HEK293T (cell line): ENCODE measurements at regions not wholly inside any gene's neighbourhood (a gene's known extent, or its start where the extent isn't known, plus 50 kb on each side); places are given as distances from the start of the nearest gene placed in this dataset.

Experiments used
- BHLHE40 ChIP-seq: fragments of 450-650 bp; IDR thresholded peaks from 2 replicates; pipeline ENCODE4 v1.6.1; 2016; ENCODE audit warnings: mild to moderate bottlenecking, moderate library complexity, borderline replicate concordance
- FOXK2 ChIP-seq: fragments of 450-650 bp; IDR thresholded peaks from 2 replicates; pipeline ENCODE4 v1.6.1; 2016; ENCODE audit warnings: mild to moderate bottlenecking
- FOXM1 ChIP-seq: fragments of 450-650 bp; IDR thresholded peaks from 2 replicates; pipeline ENCODE4 v1.6.1; 2017; ENCODE audit warnings: mild to moderate bottlenecking, borderline replicate concordance
- NFRKB ChIP-seq: fragments of 450-650 bp; IDR thresholded peaks from 2 replicates; pipeline ENCODE4 v1.6.1; 2016; ENCODE audit warnings: mild to moderate bottlenecking, moderate library complexity
- SP1 ChIP-seq: fragments of 450-650 bp; IDR thresholded peaks from 2 replicates; pipeline ENCODE4 v1.6.1; 2017
- SUZ12 ChIP-seq: fragments of 450-650 bp; IDR thresholded peaks from 2 replicates; pipeline ENCODE4 v1.6.1; 2016; ENCODE audit warnings: mild to moderate bottlenecking
- ZNF384 ChIP-seq: fragments of 450-650 bp; IDR thresholded peaks from 2 replicates; pipeline ENCODE4 v1.6.1; 2016

DNA sequence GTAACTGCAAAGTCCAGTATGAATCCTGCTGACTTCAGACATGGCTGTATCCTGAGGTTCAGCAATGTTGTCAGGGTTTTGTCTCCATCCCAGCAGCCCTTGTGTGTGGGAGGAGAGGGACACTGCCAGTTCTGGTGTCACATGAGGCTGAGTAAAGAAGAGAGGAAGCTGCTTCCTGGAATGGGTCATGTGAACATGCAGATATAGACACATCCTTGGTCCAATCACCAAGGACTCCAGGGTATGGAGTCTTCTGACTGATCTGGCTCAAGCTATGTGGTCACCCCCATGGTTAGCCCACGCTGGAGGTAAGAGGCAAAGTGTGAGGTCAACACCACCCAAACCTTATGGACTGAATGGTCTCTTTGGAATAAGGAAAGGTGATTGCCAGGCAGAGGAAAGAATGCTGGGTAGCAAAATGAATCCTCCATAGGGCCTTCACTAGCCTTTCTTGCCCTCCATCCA lies 134.4 kb upstream of the SLC1A4 start:
- TF ChIP-seq SP1 = no peak
- TF ChIP-seq ZNF384 = no peak
- TF ChIP-seq FOXK2 = no peak
- no peak for TF ChIP-seq FOXM1
- no peak for TF ChIP-seq BHLHE40
- no peak for TF ChIP-seq NFRKB
- TF ChIP-seq SUZ12 = no peak
